A172 (cell line): ENCODE measurements at regions not wholly inside any gene's neighbourhood (a gene's known extent, or its start where the extent isn't known, plus 50 kb on each side); places are given as distances from the start of the nearest gene placed in this dataset.

Source experiments
- DNase-seq: peaks from one replicate; pipeline ENCODE4 v3.0.0-alpha.2; 2015; ENCODE audit warnings: low spot score

DNA sequence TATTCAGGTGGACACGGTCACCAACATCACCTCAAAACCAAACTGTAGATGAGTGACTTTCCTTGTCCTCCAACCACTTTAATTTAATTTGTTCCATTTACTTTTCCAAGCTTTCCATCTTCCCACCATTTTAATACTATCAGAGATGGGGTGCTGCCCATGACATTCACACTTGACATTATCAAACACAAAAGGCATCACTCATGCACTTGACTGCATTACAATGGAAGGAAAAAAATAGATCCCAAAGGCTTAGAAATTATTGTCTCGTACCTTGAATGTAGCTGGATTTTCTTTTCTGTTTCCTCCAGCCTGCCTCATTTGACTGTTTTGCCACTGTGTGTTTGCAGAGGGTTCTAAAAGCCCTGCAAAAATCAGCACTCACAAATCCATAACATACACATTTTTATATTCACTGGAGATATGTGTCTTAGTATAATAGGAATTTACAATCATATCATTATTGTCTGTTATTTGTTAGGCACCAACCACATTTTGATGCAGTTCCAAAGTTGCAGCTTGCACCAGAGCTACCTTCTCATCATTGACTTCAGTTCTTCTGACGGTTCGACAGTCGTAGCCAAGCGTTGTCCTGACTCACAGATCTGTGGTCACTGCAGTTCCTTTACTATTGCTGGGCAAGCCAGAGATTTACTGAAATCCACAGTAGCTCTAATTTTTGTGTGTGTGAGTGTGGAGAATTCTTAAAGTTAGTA lies 712.3 kb upstream of the WWC1 start:
- no peak for DNase-seq

DNA sequence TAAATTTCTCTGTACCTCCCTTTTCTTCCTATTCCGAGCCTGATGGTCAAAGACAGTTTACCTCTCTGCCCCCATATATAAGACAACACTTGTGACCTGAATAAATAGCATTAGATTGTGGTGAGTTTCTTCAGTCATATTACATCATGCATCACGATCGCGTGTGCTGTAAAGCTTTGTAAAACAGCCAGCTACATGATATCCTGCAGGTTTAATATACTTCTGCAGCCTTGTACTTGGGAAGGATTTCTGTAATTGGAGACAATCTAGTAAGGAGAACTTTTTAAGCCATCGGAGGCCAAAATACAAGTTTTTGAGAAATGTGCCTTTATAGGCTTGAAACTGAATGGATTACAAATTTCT lies 711.8 kb upstream of the WWC1 start:
- DNase-seq, result no peak

DNA sequence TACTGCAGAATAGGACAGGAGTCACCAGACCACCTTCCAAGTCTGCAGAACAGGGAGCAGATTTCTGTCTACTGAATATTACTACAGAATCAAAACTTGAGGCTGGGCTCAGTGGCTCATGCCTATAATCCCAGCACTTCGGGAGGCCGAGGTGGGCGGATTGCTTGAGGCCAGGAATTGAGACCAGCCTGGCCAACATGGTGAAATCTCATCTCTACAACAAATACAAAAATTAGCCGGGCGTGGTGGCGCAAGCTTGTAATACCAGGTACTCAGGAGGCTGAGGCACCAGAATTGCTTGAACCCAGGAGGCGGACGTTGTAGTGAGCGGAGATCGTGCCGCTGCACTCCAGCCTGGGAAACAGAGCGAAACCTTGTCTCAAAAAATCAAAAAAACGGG lies 710.8 kb upstream of the WWC1 start:
- DNase-seq, result no peak

DNA sequence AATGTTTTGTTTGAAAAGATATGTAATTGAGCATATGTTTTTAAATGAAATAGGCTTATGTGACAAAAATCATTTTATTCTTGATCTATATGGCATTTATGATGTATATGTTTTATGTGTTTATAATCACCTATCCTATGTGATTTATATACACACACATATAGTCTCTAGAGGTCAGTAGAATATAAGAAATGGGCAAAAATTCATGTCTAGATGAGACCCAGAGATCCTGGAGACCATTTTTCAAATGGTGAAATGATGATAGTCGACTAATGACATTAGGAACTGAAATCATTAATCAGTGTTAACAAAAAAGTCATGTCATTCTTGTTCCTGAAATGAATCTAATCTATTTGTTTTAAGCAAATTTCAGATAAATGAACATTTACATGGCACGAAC lies 709.2 kb upstream of the WWC1 start:
- peak; percentile 15 for DNase-seq

DNA sequence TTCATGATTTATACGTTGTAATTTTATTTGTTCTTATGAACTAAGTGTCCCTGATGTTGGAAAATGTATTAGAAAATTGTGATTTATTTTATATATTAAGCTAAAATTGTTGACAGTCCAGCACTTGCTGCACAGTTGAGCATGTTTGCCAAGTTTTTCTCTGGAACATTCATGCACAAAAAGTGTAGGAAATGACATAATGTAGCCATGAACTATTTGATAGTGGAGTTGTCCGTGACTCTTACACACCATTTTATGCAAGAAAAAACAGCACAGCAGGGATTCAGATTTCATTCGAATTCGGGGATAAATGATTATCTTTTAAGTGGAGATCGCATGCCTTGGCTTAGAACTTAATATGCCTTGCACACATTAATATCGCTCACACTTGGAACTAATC lies 708.6 kb upstream of the WWC1 start:
- no peak for DNase-seq

DNA sequence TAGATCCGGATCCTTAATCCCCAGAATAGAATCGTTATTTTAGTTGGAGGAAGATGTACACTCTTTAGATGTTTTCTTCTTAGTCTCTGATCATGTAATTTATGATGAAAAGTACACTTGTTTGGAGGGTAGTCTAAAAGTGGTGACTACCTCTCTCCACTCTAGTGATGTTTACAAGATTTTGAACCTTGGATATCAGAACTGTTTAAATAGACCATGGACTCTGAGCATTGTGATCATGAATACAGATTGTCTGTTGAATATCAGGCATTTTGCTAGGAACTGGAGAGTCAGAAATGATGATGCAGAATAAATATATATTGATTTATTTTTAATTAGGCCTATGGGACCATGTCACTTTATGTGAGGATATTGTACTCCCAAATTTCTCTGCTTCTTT lies 706.3 kb upstream of the WWC1 start:
- DNase-seq, result no peak

DNA sequence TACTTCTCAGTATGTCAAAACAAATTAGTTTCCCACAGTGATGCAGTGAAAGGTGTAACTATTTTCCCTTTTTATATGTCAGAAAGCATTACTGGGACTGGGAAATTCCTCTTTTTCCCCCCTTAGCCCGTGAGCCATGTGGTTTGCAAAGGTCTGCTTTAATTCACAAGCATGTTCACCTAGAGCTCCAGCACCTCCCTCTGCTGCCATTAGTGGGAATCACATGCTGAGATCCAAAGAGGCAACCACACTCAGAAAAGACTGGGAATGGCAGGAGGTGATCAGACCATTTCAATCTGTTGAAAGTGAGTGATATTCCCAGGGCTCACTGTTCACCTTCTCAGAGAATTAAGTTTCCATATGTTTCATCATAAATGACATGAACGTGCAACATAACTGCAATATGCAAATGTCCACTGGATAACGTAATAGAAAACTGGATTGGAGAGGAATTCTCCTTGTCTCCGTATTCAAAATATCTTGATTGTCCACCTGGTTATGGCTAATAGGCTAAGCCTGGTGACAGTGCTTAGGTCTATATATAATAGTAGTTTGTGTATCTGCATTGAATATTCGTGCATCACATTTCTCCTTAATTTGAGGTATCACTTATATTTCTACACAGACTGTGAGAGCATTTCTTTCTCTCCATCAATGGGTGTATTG lies 703.5 kb upstream of the WWC1 start:
- peak; percentile 39 for DNase-seq

DNA sequence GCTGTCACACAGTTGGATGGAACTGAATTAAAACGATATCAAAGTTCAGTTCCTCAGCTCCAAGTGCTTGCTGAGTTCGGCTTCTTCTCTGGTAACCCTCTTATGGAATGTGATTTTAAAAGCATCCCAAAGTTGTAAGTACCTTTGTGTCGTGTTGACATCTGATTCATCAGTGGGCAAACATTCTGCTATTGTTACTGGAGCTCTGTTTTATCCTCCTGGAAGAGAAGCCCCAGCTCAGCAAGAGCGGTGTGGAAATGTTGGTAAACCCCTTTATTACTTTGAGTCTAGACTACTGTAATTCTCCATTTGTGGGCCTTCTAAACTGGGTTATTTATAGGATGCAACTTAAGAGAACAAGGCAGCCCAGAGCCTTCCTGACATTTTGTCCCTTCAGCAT lies 699.3 kb upstream of the WWC1 start:
- DNase-seq, result no peak

DNA sequence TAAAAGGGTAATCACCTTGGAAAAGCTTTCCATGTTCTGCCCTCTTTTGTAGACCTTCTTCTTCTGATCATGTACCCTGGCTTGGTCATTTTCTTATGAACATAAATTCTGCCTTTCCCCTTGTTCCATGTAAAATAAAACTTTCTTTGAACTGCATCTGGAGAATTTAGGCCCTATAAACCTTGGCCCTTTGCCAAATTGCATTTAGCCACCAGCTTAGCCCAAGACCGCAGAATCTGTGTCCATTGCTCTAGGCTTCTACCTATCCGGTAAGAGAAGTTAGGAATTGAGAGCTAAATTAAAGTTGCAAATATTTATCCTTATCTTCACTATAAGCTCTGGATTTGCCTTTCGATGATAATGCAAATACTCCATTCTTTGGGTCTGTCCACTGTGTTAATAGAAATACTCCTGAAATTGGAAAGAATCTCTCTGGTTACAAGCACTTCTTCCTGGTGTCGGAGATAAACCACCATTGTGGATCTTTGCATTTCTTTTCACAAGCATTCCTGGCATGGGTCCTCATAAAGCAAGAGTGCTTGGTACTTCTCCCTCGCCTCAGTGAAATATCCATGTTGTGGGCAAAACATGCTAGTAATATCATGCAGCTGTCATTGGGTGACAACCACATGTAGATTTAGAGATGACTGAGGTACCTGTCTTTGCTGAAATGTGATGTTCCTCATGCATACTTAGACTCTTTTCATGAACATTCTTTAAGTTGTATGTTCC lies 698.0 kb upstream of the WWC1 start:
- no peak for DNase-seq

DNA sequence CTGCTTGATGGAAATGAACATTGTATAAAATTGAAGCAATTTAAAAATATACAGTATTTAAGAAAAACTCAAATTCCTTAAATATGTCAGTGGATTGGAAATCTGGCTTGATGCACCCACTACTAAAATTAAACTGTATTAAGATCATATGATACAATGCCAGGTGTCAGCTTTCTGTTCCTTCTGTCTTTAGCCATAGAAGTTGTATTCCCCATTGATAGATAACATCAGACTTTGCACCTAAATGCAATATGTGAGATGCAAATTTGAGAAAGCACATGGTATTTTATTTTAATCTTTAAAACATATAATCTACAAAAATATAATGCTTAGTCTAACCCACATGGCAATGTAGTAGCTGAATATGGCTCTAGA lies 697.4 kb upstream of the WWC1 start:
- no peak for DNase-seq

DNA sequence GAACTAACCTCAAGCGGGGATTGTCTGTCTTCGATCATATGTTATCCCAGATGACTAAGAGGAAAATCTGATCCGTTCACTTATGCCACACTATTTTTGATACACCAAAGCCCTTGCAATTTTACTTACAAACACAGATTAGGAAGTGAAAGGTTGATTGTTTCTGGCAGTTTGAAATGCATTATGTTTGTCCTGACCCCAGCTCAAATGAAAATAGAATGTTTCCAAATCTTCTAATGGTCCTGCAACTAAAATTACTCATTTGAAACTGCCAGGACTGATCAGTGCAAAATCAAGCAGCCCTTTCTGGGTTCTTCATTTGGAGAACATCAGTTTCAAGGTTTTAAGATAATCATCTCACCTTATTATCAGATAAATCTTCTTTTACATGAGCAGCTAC lies 696.7 kb upstream of the WWC1 start:
- DNase-seq, result no peak

DNA sequence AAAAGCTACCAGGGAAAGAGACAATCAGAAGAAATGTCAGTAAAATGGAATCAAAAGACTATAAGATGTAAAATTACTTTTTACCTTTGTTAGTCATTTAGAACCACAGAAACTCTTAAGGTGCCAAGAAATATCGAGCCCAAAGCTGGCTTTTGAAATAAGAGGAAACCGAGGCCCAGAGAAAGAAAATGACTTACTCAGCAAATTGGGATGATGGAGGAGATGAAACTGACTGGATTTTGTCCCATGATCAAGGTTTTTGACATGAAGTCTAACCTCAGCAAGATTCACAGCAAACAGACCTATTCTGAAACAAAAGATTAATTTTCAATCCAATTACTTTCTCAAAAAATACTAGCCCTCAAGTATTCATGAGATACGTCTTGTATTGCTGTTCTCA lies 696.2 kb upstream of the WWC1 start:
- no peak for DNase-seq

DNA sequence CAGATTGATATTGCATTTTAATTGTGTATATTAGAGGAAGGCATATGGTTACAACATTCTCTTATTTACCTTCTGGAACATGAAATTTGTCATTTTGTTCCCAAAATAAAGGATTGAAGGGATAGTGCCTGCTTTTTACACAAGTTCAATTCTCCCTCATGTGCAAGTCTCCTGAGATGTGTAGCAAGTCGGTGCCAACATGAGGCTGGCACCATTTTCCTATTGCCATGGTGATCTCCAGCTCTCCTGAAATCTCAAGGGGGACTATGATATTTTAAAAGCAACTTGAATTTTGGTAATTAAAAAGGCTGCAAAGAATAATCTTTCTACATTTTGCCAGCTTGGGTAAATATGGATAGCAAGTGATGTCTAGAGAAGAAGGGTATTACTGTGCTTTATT lies 693.3 kb upstream of the WWC1 start:
- no peak for DNase-seq

DNA sequence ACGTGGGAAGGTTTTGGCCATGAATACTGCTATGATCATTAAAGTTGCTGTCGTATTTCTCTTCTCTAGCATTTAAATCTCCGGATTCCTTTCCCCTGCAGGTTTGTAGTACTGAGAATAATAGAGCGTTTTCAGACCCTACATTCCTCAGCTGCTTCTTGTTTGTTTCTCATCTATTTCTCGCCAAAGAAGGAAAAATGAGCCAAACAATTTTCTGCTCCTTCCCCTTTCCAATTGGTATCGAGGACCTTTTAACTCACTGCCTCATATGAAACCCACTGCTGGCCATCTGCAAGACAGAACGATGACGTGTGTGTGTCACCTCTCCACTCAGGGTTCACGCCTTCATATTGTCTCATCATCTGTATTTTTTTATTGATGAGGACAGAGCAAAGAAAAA lies 689.4 kb upstream of the WWC1 start:
- no peak for DNase-seq

DNA sequence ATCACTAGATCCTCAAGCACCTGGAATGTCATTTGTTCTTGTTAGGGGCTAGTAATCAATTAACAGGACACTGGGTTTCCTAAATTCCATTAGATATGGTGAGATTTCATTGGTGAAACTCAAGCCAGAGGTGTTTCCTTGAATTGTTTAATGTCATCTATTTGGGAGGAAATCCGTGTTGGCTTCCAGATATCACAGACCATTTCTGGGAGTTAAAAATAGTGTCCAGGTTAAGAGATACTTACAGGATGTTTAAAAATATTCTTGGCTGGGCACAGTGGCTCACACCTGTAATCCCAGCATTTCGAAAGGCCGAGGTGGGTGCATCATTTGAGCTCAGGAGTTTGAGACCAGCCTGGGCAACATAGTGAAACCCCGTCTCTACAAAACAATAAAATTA lies 688.3 kb upstream of the WWC1 start:
- DNase-seq, result no peak

DNA sequence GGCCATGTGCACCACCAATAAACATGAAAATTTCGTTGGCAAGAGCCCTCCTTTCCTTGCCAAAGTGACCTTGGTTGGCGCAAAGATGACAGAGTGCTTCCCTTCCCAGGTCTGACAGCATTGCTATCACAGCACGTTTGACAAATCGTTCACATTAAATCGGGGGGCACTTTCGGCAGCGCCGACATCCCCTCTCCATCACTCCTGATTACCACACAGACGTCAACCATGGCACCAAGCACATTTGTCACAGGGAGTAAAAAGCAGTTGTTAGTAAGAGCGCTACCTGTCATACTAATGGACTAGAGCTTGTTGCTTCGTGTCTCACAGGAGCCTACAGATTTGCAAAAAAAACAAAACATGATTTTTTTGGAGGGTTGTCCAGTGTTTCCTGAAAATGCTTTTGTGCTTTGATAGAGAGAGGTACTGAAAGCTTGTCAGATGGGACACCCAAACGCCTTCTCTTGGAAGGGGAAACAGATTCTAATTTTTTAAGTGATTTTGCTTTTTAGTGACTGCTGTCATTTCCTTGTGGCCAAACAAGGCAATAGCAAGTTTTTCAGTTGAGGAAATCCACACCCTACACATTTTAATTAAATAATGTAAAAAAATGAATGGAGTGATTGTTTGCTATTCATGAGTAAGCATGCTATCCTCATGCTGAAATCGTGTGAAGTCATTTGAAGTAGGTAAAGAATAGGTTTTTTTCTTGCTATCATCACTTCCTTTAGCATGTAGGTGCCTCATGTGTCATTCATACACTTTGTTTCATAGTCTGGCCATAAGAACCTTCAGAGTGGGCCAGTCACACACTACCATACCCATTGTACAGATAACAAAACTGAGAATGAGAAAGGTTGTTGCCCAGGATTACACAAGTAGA lies 682.8 kb upstream of the WWC1 start:
- DNase-seq, result no peak

DNA sequence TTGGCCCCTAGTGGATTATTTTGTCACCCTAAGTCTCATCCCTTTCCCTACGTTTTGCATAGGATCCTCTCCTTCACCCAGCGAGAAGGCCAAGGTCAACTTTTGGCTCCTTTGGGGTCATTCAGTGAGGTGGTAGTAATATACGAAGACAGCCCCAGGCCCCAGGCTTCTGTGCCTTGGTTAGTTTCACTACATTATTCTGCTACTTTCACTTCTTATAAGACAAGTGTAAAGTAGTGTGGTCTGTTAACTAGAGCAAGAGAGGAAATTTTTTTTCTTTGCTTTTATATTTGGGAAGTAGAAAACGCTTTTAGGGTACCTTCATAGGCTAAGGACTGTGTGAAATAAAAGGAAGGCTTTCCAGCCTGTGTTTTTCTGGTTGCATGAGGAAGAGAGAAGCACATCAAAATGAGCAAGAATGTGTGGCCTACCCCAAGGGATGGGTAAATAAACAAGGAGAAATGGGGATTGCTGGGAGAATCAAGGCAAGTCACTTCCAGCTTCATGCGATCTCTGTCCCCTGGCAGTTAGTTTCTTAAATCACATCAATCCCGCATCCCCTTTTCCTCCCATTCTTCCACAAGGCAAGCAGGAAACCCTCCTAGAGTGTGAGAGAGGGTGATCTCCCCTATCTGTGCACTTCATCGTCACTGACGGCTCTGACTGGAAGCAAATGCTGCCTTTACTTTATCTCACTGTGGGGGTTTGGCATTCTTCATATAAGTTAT lies 677.0 kb upstream of the WWC1 start:
- DNase-seq, result no peak

DNA sequence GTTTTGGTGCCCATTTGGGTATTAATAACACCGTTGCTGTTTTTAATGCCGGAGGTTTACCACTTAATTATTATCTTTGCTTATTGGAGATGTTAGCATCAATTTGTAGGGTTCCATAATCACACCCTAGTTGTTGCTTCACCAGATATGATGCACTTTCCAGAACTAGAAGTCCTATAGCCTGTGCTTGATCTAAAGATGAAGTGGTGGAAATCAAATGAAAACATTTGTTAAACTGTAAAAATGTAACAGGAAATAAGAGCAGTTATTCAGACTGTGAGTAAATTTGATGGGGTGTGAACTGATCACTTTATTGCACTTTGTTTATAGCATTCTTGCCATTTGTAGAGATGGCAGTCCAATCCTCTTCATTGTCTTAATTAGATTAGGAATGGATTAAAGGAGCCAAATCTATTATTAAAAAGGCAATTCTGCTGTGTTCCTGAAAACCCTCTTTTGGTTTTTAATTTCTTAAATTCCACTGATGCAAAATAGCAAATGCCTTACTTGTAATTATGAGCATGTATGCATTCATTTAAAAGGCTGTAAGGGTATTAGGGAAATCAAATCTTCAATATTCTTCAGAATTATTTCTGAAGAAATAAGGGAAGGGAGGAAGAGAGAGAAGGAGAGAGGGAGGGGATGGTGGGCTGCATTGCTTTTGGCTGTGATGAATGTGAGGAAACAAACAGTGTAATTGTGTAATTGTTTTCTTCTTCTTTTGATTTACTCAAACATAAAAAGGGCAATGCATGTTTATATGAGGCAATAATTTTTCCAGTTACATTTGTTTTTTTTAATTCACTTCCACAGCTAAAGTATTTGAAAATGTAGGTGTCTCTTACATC lies 675.2 kb upstream of the WWC1 start:
- no peak for DNase-seq

DNA sequence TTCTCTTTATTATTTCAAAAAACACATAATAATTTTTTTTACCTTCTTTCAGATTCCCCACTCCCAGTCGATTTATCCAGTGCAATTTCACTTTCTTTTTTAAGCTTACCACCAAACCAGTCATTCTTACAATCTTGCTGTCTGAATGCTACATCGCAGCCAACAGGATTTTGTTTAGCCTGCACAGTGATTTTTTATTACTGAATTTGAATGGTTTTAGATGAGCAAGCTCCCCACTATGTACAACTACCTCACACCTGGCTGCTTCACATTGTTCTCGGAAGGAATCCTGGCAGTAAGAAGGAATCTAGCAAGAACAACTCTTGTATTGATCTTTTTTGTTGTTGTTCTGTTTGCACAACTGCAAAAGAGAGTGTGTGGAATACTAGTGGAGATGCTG lies 668.1 kb upstream of the WWC1 start:
- no peak for DNase-seq

DNA sequence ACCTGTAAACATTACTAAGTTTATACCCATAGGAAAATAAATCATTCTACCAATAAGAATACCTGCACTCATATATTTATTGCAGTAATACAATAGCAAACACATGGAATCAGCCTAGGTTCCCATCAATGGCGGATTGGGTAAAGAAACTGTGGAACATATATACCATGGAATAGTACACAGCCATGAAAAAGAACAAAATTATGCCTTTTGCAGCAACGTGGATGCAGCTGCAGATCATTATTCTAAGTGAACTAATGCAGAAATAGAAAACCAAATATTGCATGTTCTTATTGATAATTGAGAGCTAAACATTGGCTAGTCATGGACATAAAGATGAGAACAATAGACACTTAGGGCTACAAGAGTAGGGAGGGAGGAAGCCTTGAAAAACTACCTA lies 667.4 kb upstream of the WWC1 start:
- no peak for DNase-seq
